SK-N-SH (cell line): ENCODE measurements at regions not wholly inside any gene's neighbourhood (a gene's known extent, or its start where the extent isn't known, plus 50 kb on each side); places are given as distances from the start of the nearest gene placed in this dataset.

Source experiments
- CTCF ChIA-PET: fragments of 300-600, 350-600 bp; formaldehyde crosslinking; extraction: SDS; loops from one replicate; lab custom pipeline; 2021; lab: Yijun Ruan, JAX
- POLR2A ChIA-PET: fragments of 350-600 bp; sonication (Branson Sonifier 250); formaldehyde crosslinking; extraction: SDS; loops from one replicate; lab custom pipeline; 2020; ENCODE audit warnings: antibody characterized with exemption, inconsistent platforms; lab: Yijun Ruan, JAX
- DNase-seq: peaks from one replicate; pipeline ENCODE4 v3.0.0; 2012
- H2AFZ ChIP-seq: fragments of 200-600 bp; sonication (generic); 2 replicates; pipeline ENCODE4 v1.8.1; 2016; ENCODE audit warnings: antibody characterized with exemption, mild to moderate bottlenecking, low read depth
- H3F3A ChIP-seq: fragments of 200-600 bp; sonication (generic); replicated peaks from 2 replicates; pipeline ENCODE3; 2016; ENCODE audit warnings: antibody characterized with exemption, mild to moderate bottlenecking; ENCODE audit not compliant: insufficient read depth
- H3K27ac ChIP-seq, 2 experiments: fragments of 200-500 bp in 1 of 2; fragments of 200-600 bp in 1 of 2; sonication (Bioruptor generic) in 1 of 2; sonication (generic), shearing (Covaris generic) in 1 of 2; 2 replicates each; pipeline versions ENCODE4 v1.5.1 to v1.6.1; 2014 to 2016; ENCODE audit warnings: low read depth in 2 of 2, inconsistent platforms in 1 of 2, low read length in 1 of 2, mild to moderate bottlenecking in 1 of 2, mixed read lengths in 1 of 2
- H3K27me3 ChIP-seq: fragments of 200-600 bp; sonication (generic), shearing (Covaris generic); 2 replicates; pipeline ENCODE4 v1.6.1; 2016; ENCODE audit warnings: mixed run types; ENCODE audit not compliant: insufficient read depth
- H3K36me3 ChIP-seq, 2 experiments: fragments of 200-500 bp in 1 of 2; fragments of 200-600 bp in 1 of 2; sonication (Bioruptor generic) in 1 of 2; sonication (generic) in 1 of 2; replicated peaks in 1 of 2; 2 replicates each; pipeline versions ENCODE3 to v1.5.1; 2014 to 2016; ENCODE audit warnings: low read length in 1 of 2, mild to moderate bottlenecking in 1 of 2; ENCODE audit not compliant: insufficient read depth in 2 of 2, control insufficient read depth in 1 of 2
- H3K4me1 ChIP-seq, 2 experiments: fragments of 200-500 bp in 1 of 2; fragments of 200-600 bp in 1 of 2; sonication (Bioruptor generic) in 1 of 2; sonication (generic), shearing (Covaris generic) in 1 of 2; 2 replicates each; pipeline versions ENCODE4 v1.5.1 to v1.6.1; 2014 to 2016; ENCODE audit warnings: low read depth in 1 of 2, low read length in 1 of 2, mixed run types in 1 of 2; ENCODE audit not compliant: insufficient read depth in 2 of 2, control insufficient read depth in 1 of 2
- H3K4me2 ChIP-seq: fragments of 200-600 bp; sonication (generic), shearing (Covaris generic); 2 replicates; pipeline ENCODE4 v1.6.1; 2017; ENCODE audit warnings: mixed run types
- H3K4me3 ChIP-seq, 2 experiments: fragments of 200-500 bp in 1 of 2; fragments of 200-600 bp in 1 of 2; sonication (Bioruptor generic) in 1 of 2; sonication (generic), shearing (Covaris generic) in 1 of 2; 2 replicates each; pipeline versions ENCODE4 v1.5.1 to v1.8.1; 2014 to 2016; ENCODE audit warnings: low read depth in 2 of 2, inconsistent platforms in 1 of 2, low read length in 1 of 2, mild to moderate bottlenecking in 1 of 2, mixed read lengths in 1 of 2, moderate library complexity in 1 of 2
- H3K79me2 ChIP-seq: fragments of 200-600 bp; sonication (generic); 2 replicates; pipeline ENCODE4 v1.8.1; 2017; ENCODE audit warnings: mild to moderate bottlenecking; ENCODE audit not compliant: insufficient read depth
- H3K9ac ChIP-seq: fragments of 200-600 bp; sonication (generic); 2 replicates; pipeline ENCODE4 v1.6.1; 2017; ENCODE audit warnings: mixed run types
- H3K9me2 ChIP-seq: fragments of 200-600 bp; sonication (generic); 2 replicates; pipeline ENCODE4 v1.6.1; 2017; ENCODE audit warnings: mixed run types
- H3K9me3 ChIP-seq: fragments of 200-600 bp; sonication (generic); 2 replicates; pipeline ENCODE4 v1.6.1; 2017; ENCODE audit warnings: mixed run types, mild to moderate bottlenecking, moderate library complexity
- H4K20me1 ChIP-seq: fragments of 200-600 bp; sonication (generic); 2 replicates; pipeline ENCODE4 v1.6.1; 2017; ENCODE audit warnings: mild to moderate bottlenecking, mixed run types; ENCODE audit not compliant: insufficient read depth
- EP300 ChIP-seq, 2 experiments: IDR thresholded peaks; 2 replicates each; pipeline versions ENCODE4 v1.4.0 to v1.6.1; 2012; ENCODE audit warnings: borderline replicate concordance in 1 of 2, low read depth in 1 of 2, low read length in 1 of 2
- EZH2phosphoT487 ChIP-seq: fragments of 200-600 bp; sonication (generic); IDR thresholded peaks from 2 replicates; pipeline ENCODE4 v1.6.1; 2017; ENCODE audit warnings: low read depth, mixed run types, mild to moderate bottlenecking, antibody characterized with exemption, moderate library complexity, borderline replicate concordance
- FOXM1 ChIP-seq: IDR thresholded peaks from 2 replicates; pipeline ENCODE4 v1.4.0; 2012; ENCODE audit warnings: low read depth, mild to moderate bottlenecking
- GABPA ChIP-seq: IDR thresholded peaks from 2 replicates; pipeline ENCODE4 v1.4.0; 2012; ENCODE audit warnings: low read depth, mild to moderate bottlenecking
- IRF3 ChIP-seq: fragments of 150-350 bp; IDR thresholded peaks from 2 replicates; pipeline ENCODE4 v1.6.1; 2016; ENCODE audit warnings: mild to moderate bottlenecking, low read depth, low read length
- JUND ChIP-seq: IDR thresholded peaks from 2 replicates; pipeline ENCODE4 v1.4.0; 2012
- MAX ChIP-seq: IDR thresholded peaks from 2 replicates; pipeline ENCODE4 v1.4.0; 2012; ENCODE audit warnings: low read depth
- MXI1 ChIP-seq: IDR thresholded peaks from 2 replicates; pipeline ENCODE4 v1.6.1; 2012; ENCODE audit warnings: mild to moderate bottlenecking, low read depth, low read length, improper control_type of control experiment
- NRF1 ChIP-seq: IDR thresholded peaks from 2 replicates; pipeline ENCODE4 v1.6.1; 2012; ENCODE audit warnings: low read depth, mild to moderate bottlenecking, low read length
- PBX3 ChIP-seq: IDR thresholded peaks from 2 replicates; pipeline ENCODE4; 2012
- POLR2AphosphoS5 ChIP-seq: IDR thresholded peaks from 2 replicates; pipeline ENCODE4 v1.6.1; 2012; ENCODE audit warnings: low read depth, low read length
- RXRA ChIP-seq: IDR thresholded peaks from 2 replicates; pipeline ENCODE4 v1.4.0; 2012; ENCODE audit warnings: low read depth, mild to moderate bottlenecking, borderline replicate concordance
- SMC3 ChIP-seq: IDR thresholded peaks from 2 replicates; pipeline ENCODE4 v1.6.1; 2012; ENCODE audit warnings: low read depth, low read length, improper control_type of control experiment
- TCF12 ChIP-seq: IDR thresholded peaks from 2 replicates; pipeline ENCODE4 v1.4.0; 2012
- USF1 ChIP-seq: IDR thresholded peaks from 2 replicates; pipeline ENCODE4 v1.4.0; 2012; ENCODE audit warnings: low read depth, borderline replicate concordance
- ZBTB33 ChIP-seq: IDR thresholded peaks from 2 replicates; pipeline ENCODE4 v1.4.0; 2012; ENCODE audit warnings: low read depth, borderline replicate concordance
- WGBS: methylation state at CpG from one replicate; pipeline ENCODE4 v1.1.6; 2017; ENCODE audit warnings: low lambda C conversion rate; 5-methylcytosine and 5-hydroxymethylcytosine counted together

GRCh38 chr3:5725801-5726200 is 538.3 kb downstream of the EDEM1 start (continued):
- no peak for TF ChIP-seq RXRA
- TF ChIP-seq SMC3, result no peak
- no peak for TF ChIP-seq EZH2phosphoT487
- no peak for TF ChIP-seq USF1
- TF ChIP-seq IRF3, result no peak
- TF ChIP-seq PBX3, result no peak
- no peak for TF ChIP-seq POLR2AphosphoS5
- no peak for TF ChIP-seq MAX

GRCh38 chr3:5726621-5727020 is 539.1 kb downstream of the EDEM1 start:
- ChIA-PET POLR2A (no interaction called here), CTCF (no interaction called here)
- H2AFZ ChIP-seq, result no peak overlapping the region

More at GRCh38 chr3:5726621-5727020, 539.1 kb downstream of the EDEM1 start:
- TF ChIP-seq JUND (no peak), USF1 (no peak), FOXM1 (no peak), SMC3 (no peak), NRF1 (no peak), PBX3 (no peak), MXI1 (no peak), EP300 (IDR thresholded peaks at IDR 0.05; ENCODE audit: borderline replicate concordance in 1 of 2, low read depth in 1 of 2, low read length in 1 of 2) (no peak), TCF12 (no peak), GABPA (no peak), ZBTB33 (no peak)
- Histone ChIP-seq H3K79me2 (no peaks in the 10 kb centered on the region), H3F3A (no peaks in the 10 kb centered on the region), H3K36me3 (no peaks in the 10 kb centered on the region), H3K4me1 (no peaks in the 10 kb centered on the region), H4K20me1 (no peaks in the 10 kb centered on the region), H3K27me3 (no peaks in the 10 kb centered on the region), H3K9me3 (no peaks in the 10 kb centered on the region), H3K4me3 (no peak overlapping the region), H3K9ac (no peak overlapping the region), H3K4me2 (no peak overlapping the region), H3K9me2 (no peaks in the 10 kb centered on the region), H3K27ac (no peak overlapping the region)
- WGBS, result 8% methylated on average over 5 of the region's 5 CpGs
- DNase-seq, result no peak
